ENCODE measurements at regions not wholly inside any gene's neighbourhood (a gene's known extent, or its start where the extent isn't known, plus 50 kb on each side); places are given as distances from the start of the nearest gene placed in this dataset.

DNA sequence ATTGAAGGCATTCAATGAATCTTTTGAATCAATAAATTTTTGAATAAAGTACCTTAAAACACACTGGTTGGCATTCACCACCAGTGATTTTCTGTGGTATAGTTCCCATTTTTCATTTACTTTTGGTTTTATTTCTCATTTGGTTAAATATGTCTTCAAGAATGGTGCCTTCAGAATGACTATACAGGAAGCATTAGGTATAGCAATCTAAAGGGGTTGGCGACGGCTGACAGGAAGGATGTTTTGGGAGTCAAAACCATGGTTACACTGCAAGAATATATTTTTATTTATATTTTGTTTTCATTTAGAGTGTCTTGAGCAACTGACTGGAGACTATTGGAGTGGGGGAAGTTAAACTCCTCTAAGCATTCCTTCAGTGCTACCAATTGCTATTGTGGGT, 235.7 kb downstream of the HTR1A start:
- DNase-seq (ENCODE audit: low spot score) = no peak

DNA sequence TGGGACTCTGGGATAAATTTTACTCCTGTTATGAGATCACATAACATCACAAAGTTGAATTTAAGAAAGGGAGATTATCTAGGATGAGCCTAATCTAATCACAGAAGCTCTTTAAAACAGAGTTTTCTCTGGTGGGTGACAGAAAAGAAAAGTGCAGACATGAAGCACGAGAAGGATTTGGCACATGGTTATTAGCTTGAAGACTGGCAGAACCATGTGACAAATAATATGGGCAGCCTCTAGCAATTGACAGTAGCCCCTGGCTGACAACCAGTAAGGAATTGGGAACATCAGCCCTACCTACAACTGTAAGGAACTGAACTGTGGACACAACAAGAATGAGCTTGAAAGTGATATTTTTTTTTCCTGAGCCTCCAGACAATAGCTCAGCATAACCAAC, 243.1 kb downstream of the HTR1A start:
- DNase-seq (ENCODE audit: low spot score) = no peak

- no peak for DNase-seq (ENCODE audit: low spot score)
Measured at GRCh38 chr5:63700241-63700640, 262.0 kb downstream of the HTR1A start.

GRCh38 chr5:63697811-63698210, 264.4 kb downstream of the HTR1A start:
- no peak for DNase-seq (ENCODE audit: low spot score)

DNA sequence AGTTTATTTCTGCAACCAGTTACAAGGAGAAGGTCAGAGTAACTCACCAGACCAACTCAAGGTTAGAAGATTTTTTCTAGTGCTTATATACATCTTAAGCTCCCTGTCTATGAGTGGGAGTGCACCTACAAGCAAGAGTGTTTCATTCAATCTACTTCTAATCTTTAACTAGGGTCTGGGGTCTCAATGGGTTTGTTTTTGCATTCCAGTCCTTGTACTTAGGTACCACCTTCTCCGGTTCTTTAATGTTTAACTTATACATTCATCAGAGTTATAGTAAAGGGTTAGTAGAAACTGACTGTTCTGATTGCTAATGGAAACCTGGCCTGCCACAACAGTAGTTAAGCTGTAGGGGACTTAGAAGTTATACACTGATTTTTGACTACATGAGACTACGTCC, 271.7 kb downstream of the HTR1A start:
- no peak for DNase-seq (ENCODE audit: low spot score)

- DNase-seq (ENCODE audit: low spot score) = no peak
Measured at GRCh38 chr5:63687854-63688516, 274.3 kb downstream of the HTR1A start.

GRCh38 chr5:63686938-63687337, 275.3 kb downstream of the HTR1A start:
- no peak for DNase-seq (ENCODE audit: low spot score)

GRCh38 chr5:63686181-63686580, 276.1 kb downstream of the HTR1A start:
- DNase-seq (ENCODE audit: low spot score) = no peak

DNA sequence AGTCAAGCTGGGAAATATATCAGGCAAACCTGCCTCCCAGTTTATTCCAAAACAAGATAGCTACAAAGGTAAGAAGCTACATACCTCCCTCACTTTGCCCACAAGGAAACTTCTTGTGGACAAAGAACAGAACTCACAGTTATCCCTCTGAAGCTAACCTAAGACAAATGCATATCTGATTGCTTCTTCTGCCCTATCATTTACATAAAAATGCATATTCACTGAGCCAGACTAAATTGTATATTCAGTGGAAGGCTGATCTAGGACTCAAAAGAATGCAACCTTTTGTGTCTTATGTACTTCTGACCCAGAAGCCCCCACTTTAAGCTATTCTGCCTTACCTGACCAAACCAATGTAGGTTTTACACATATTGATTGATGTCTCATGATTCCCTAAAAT, 276.8 kb downstream of the HTR1A start:
- no peak for DNase-seq (ENCODE audit: low spot score)

- no peak for DNase-seq (ENCODE audit: low spot score)
Measured at GRCh38 chr5:63674881-63675280, 287.4 kb downstream of the HTR1A start.

GRCh38 chr5:63655043-63655442, 307.2 kb downstream of the HTR1A start:
- no peak for DNase-seq (ENCODE audit: low spot score)

- DNase-seq (ENCODE audit: low spot score) = no peak
Measured at GRCh38 chr5:63650581-63650980, 311.7 kb downstream of the HTR1A start.

- no peak for DNase-seq (ENCODE audit: low spot score)
Measured at GRCh38 chr5:63648376-63648775, 313.9 kb downstream of the HTR1A start.

GRCh38 chr5:63629951-63630630, 332.2 kb downstream of the HTR1A start:
- no peak for DNase-seq (ENCODE audit: low spot score)

- DNase-seq (ENCODE audit: low spot score) = no peak
Measured at GRCh38 chr5:63613442-63613841, 348.8 kb downstream of the HTR1A start.

GRCh38 chr5:63603996-63604395, 358.2 kb downstream of the HTR1A start:
- no peak for DNase-seq (ENCODE audit: low spot score)

DNA sequence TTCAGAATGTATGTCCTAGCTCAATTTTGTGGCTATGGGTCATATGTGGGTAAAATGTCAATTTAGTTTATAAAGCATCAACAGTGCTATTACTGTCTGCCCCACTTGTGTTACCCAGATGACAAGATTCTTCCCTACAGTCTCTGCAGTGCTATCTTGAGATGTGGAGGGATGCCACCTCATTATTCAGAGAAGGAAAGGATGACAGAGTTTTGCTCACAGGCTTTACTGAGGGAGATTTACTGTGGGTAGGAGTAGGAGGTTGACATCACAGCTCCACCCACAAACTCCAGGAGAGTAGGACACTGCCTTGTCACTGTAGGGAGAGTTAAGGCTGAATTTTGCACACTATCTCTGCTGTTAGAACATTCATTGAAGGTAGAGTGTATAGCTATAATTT, 359.3 kb downstream of the HTR1A start:
- DNase-seq (ENCODE audit: low spot score) = no peak

- no peak for DNase-seq (ENCODE audit: low spot score)
Measured at GRCh38 chr5:63596254-63596653, 366.0 kb downstream of the HTR1A start.

- DNase-seq (ENCODE audit: low spot score) = no peak
Measured at GRCh38 chr5:63573380-63573779, 388.9 kb downstream of the HTR1A start.

- DNase-seq (ENCODE audit: low spot score) = no peak
Measured at GRCh38 chr5:63572740-63573139, 389.5 kb downstream of the HTR1A start.

DNA sequence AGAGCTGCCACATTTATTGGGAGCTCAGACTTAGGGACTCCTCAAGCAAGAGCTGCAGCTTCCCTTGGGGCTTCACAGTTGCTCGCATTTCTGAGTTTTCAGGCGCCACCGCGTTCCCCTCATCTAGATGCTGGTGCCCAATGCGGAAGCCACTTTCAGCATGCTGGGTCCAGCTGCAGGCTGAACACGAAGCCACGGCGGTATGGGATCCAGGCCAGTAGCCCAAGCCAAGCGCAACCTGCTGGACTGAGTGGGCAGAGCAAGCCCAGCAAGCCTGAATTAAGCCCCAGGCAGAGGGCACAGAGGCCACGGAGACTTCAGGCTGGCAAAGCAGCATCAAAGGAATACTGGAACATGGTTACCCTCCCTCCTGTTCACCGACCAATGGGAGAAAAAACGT, 391.5 kb downstream of the HTR1A start:
- DNase-seq (ENCODE audit: low spot score) = no peak

GRCh38 chr5:63564789-63565188, 397.5 kb downstream of the HTR1A start:
- DNase-seq (ENCODE audit: low spot score) = no peak

GRCh38 chr5:63563008-63563917, 399.0 kb downstream of the HTR1A start:
- no peak for DNase-seq (ENCODE audit: low spot score)
